K562 (cell line): ENCODE measurements at regions not wholly inside any gene's neighbourhood (a gene's known extent, or its start where the extent isn't known, plus 50 kb on each side); places are given as distances from the start of the nearest gene placed in this dataset.

Experiments used
- ATAC-seq: fragments of 200-7000 bp; cut with Tn5 transposase; 3 replicates; pipeline ENCODE4 v1.9.1; 2020; ENCODE audit warnings: moderate library complexity
- BruUV-seq: library from RNA; stranded (reverse); fragments of 400-500 nt; replicated peaks from 2 replicates; lab custom pipeline; 2021; lab: Mats Ljungman, UMichigan
- CTCF ChIA-PET: fragments of 300-600 bp; formaldehyde crosslinking; extraction: SDS; loops from one replicate; lab custom pipeline; 2021; ENCODE audit warnings: low intra/inter-chr PET ratio; lab: Yijun Ruan, JAX
- POLR2A ChIA-PET: fragments of 300-600, 350-650 bp; sonication (Branson Sonifier 250); formaldehyde crosslinking; extraction: SDS; loops from one replicate; lab custom pipeline; 2021; ENCODE audit warnings: antibody characterized with exemption, inconsistent platforms; lab: Yijun Ruan, JAX
- DNase-seq, 4 experiments: peaks; one replicate each; pipeline versions ENCODE4 v3.0.0 to v3.0.0-alpha.2; 2011 to 2018; ENCODE audit warnings: low spot score in 3 of 4, mixed read lengths in 3 of 4; ENCODE audit errors: extremely low read depth in 1 of 4
- FAIRE-seq: peaks from 2 replicates; lab custom pipeline; 2011; peaks lifted over from hg19 to GRCh38; lab: Jason Lieb, UNC
- H2AFZ ChIP-seq: 2 replicates; pipeline ENCODE4 v1.6.0; 2011; ENCODE audit warnings: low read depth, low read length, control low read depth, inconsistent platforms
- H3K27ac ChIP-seq: fragments of 200-600 bp; 3 replicates; pipeline ENCODE4 v1.8.0; 2011; ENCODE audit warnings: low read depth, mild to moderate bottlenecking, control low read depth, inconsistent platforms, low read length, moderate library complexity, mixed read lengths; ENCODE audit errors: extremely low read depth
- H3K27me3 ChIP-seq, 2 experiments: fragments of 300-600 bp in 1 of 2; 2 replicates in 1 of 2; 3 replicates in 1 of 2; pipeline versions ENCODE4 v1.6.0 to v1.8.0; 2011; ENCODE audit warnings: inconsistent platforms in 2 of 2, low read length in 2 of 2, mild to moderate bottlenecking in 1 of 2, mixed read lengths in 1 of 2, moderate library complexity in 1 of 2; ENCODE audit not compliant: control insufficient read depth in 2 of 2, insufficient read depth in 2 of 2
- H3K36me3 ChIP-seq: fragments of 300-600 bp; 3 replicates; pipeline ENCODE4 v1.8.0; 2011; ENCODE audit warnings: mild to moderate bottlenecking, low read length, inconsistent platforms; ENCODE audit not compliant: control insufficient read depth, insufficient read depth
- H3K4me1 ChIP-seq, 2 experiments: fragments of 200-600 bp in 1 of 2; replicated peaks in 1 of 2; 2 replicates in 1 of 2; 3 replicates in 1 of 2; pipeline versions ENCODE4 v1.5.1 to v1.8.0; 2011; ENCODE audit warnings: inconsistent platforms in 2 of 2, low read length in 2 of 2, mild to moderate bottlenecking in 1 of 2, mixed read lengths in 1 of 2, moderate library complexity in 1 of 2; ENCODE audit not compliant: control insufficient read depth in 2 of 2, insufficient read depth in 2 of 2
- H3K4me2 ChIP-seq: 2 replicates; pipeline ENCODE4 v1.6.1; 2011; ENCODE audit warnings: low read length, control low read depth, inconsistent platforms, mixed read lengths; ENCODE audit not compliant: insufficient read depth
- H3K4me3 ChIP-seq: fragments of 200-600 bp; sonication (generic), shearing (Covaris generic); 2 replicates; pipeline ENCODE4 v1.5.1; 2016; ENCODE audit warnings: control low read depth, inconsistent platforms
- H3K79me2 ChIP-seq: fragments of 200-600 bp; 3 replicates; pipeline ENCODE4 v1.8.0; 2011; ENCODE audit warnings: low read length, inconsistent platforms; ENCODE audit not compliant: control insufficient read depth, insufficient read depth
- H3K9ac ChIP-seq, 2 experiments: 2 replicates each; pipeline versions ENCODE4 v1.6.0 to v1.6.1; 2011; ENCODE audit warnings: low read depth in 2 of 2, low read length in 2 of 2, control low read depth in 1 of 2, inconsistent platforms in 1 of 2, mild to moderate bottlenecking in 1 of 2, mixed read lengths in 1 of 2; ENCODE audit not compliant: insufficient read depth in 1 of 2
- H3K9me1 ChIP-seq: one replicate; pipeline ENCODE4 v1.6.0; 2011; ENCODE audit warnings: inconsistent platforms, mild to moderate bottlenecking, low read length, moderate library complexity; ENCODE audit not compliant: control insufficient read depth, insufficient read depth
- H3K9me3 ChIP-seq: replicated peaks from 2 replicates; pipeline ENCODE4 v1.5.1; 2011; ENCODE audit warnings: low read depth, low read length, inconsistent platforms; ENCODE audit not compliant: control insufficient read depth, insufficient read depth
- H4K20me1 ChIP-seq: replicated peaks from 2 replicates; pipeline ENCODE4 v1.6.1; 2011; ENCODE audit warnings: low read length, inconsistent platforms, mixed read lengths; ENCODE audit not compliant: control insufficient read depth, insufficient read depth
- CXXC5 ChIP-seq: fragments of 250-450 bp; sonication (Bioruptor Pico); IDR thresholded peaks from 2 replicates; pipeline ENCODE4 v1.8.0; 2022; ENCODE audit warnings: inconsistent platforms, mild to moderate bottlenecking, moderate library complexity
- DDX20 ChIP-seq: fragments of 450-650 bp; IDR thresholded peaks from 2 replicates; pipeline ENCODE4 v1.6.1; 2016; ENCODE audit warnings: missing genetic modification characterization, low read depth, mild to moderate bottlenecking, missing compliant biosample characterization, moderate library complexity
- HDGF ChIP-seq: fragments of 450-650 bp; IDR thresholded peaks from 2 replicates; pipeline ENCODE4 v1.6.1; 2016
- NRF1 ChIP-seq, 2 experiments: fragments of 450-650 bp; IDR thresholded peaks in 1 of 2; conservative IDR thresholded peaks in 1 of 2; 2 replicates each; pipeline ENCODE4 v1.6.1; 2014; ENCODE audit warnings: mild to moderate bottlenecking in 2 of 2
- POLR2AphosphoS2 ChIP-seq: IDR thresholded peaks from 2 replicates; pipeline ENCODE4 v1.6.1; 2012; ENCODE audit warnings: low read length, improper control_type of control experiment
- STAG1 ChIP-seq: sonication (generic); formaldehyde crosslinking; IDR thresholded peaks from 2 replicates; pipeline ENCODE4 v1.5.0; 2020; ENCODE audit warnings: missing genetic modification reagents, borderline replicate concordance
- TEAD1 ChIP-seq, 2 experiments: fragments of 450-650 bp in 1 of 2; sonication (generic) in 1 of 2; formaldehyde crosslinking; IDR thresholded peaks; 2 replicates each; pipeline versions ENCODE4 v1.4.0 to v1.8.0; 2020 to 2022; ENCODE audit warnings: mild to moderate bottlenecking in 2 of 2, missing genetic modification reagents in 1 of 2
- VEZF1 ChIP-seq: fragments of 200-800 bp; sonication (Bioruptor generic); IDR thresholded peaks from 2 replicates; pipeline ENCODE4 v1.6.1; 2017; ENCODE audit warnings: missing genetic modification characterization, missing compliant biosample characterization
- ZC3H11A ChIP-seq: IDR thresholded peaks from 2 replicates; pipeline ENCODE4 v1.6.1; 2012; ENCODE audit warnings: low read depth, low read length, improper control_type of control experiment
- ZNF146 ChIP-seq: IDR thresholded peaks from one replicate; pipeline ENCODE4 v1.6.1; 2018; ENCODE audit warnings: missing compliant biosample characterization; ENCODE audit not compliant: unreplicated experiment
- ZNF263 ChIP-seq: sonication (generic); formaldehyde crosslinking; IDR thresholded peaks from 2 replicates; pipeline ENCODE4 v1.8.0; 2022; ENCODE audit warnings: mild to moderate bottlenecking, missing genetic modification reagents, borderline replicate concordance
- WGBS: fragments of 100-300 bp; shearing (Covaris generic); methylation state at CpG from one replicate; pipeline ENCODE4 v1.1.6; 2016; ENCODE audit warnings: low coverage, mixed read lengths; ENCODE audit not compliant: insufficient coverage; ENCODE audit errors: missing lambda C conversion rate; 5-methylcytosine and 5-hydroxymethylcytosine counted together
- in situ Hi-C: fragments of 300-500 bp; cut with MboI; formaldehyde crosslinking; loops from 4 replicates; pipeline ENCODE4 v1.15.0; 2018; ENCODE audit warnings: inconsistent platforms, mixed read lengths
- intact Hi-C: fragments of 100-400 bp; cut with micrococcal nuclease; formaldehyde crosslinking; loops from 2 replicates; pipeline ENCODE4 v1.14.2; 2022
- TF ChIP-seq, protein P1 (sequence below), 2 experiments: IDR thresholded peaks; 2 replicates each; pipeline ENCODE4 v1.6.1; 2012; ENCODE audit warnings: improper control_type of control experiment in 2 of 2, low read depth in 2 of 2, low read length in 2 of 2, borderline replicate concordance in 1 of 2

DNA sequence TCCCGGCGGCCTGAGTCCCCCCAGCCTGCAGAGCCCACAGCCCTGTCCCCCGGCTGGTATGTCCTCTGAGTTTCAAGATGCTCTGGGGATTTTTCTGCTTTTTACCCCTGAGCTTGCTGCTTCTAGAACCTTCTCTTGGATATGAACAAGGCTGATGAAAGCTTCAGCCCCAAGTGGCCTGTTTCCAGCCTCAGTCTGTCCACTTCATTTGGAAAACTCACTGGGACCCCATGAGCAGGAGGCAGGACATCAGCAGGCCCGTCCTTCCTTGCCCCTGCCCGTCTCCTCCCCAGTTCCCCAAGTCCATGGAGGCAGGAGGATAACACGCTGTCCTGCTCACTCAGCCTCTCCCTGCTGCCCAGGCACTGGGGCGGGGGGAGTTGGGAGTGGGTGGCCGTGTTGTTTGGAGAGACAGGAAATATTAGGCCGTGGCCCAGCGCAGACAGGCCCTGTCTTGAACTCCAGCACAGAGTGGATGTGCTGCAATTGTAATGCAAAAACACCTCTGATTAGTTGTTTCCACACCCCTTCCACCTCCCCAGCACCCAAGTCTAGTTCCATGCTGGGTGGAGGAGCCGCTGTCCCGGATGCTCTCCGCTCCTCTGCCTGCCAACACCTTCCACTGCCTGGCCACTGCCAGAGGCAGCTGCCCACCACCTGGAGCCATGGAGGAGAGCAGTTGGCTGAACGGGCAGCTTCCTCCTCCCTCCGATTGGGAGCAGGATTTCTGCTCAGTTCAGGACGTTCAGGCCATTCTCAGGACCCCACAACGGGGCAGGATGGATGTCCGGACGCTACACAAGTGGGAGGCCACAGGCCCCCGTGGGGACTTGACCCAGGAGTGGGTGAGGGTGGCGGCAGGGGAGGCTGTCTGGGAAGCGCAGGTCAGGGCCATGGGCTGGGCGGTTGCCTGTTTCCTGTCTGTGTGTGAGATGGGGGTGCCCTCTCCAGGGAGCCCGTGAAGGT, 216.9 kb upstream of the GSE1 start (continued):
- no peak for TF ChIP-seq TEAD1 (CRISPR knock-in tag; IDR thresholded peaks at IDR 0.05)
- TF ChIP-seq POLR2AphosphoS2, result no peak

- POLR2A ChIA-PET, result interaction anchor here (0.8 to 0.9 kb wide), 2 partner anchors 19 to 174 kb away, joined by 3 to 4 read pairs; no protein-coding TSS in a partner anchor
- ATAC-seq (peak; percentile 70), FAIRE-seq (peak; percentile 46)
- TF ChIP-seq STAG1 (CRISPR knock-in tag) (peak; percentile 46; the same call in 1 of the 2 replicates), DDX20 (tag) (no peak), ZNF146 (CRISPR knock-in tag) (no peak), ZC3H11A (no peak), NRF1 (conservative IDR thresholded peaks at IDR 0.05 in 1 of 2, IDR thresholded peaks at IDR 0.05 in 1 of 2) (0 out of 4 replicates have a peak, but pooled peaks of 1 of the 2 experiments have one; percentile 15), VEZF1 (CRISPR knock-in tag) (peak; percentile 36; the same call in 1 of the 2 replicates), ZNF263 (CRISPR knock-in tag) (peak; percentile 81), HDGF (0 out of 2 replicates have a peak, but pooled peaks have one; percentile 39), CXXC5 (CRISPR knock-in tag) (peak; percentile 17; the same call in 1 of the 2 replicates)
- TF ChIP-seq, protein P1, sequence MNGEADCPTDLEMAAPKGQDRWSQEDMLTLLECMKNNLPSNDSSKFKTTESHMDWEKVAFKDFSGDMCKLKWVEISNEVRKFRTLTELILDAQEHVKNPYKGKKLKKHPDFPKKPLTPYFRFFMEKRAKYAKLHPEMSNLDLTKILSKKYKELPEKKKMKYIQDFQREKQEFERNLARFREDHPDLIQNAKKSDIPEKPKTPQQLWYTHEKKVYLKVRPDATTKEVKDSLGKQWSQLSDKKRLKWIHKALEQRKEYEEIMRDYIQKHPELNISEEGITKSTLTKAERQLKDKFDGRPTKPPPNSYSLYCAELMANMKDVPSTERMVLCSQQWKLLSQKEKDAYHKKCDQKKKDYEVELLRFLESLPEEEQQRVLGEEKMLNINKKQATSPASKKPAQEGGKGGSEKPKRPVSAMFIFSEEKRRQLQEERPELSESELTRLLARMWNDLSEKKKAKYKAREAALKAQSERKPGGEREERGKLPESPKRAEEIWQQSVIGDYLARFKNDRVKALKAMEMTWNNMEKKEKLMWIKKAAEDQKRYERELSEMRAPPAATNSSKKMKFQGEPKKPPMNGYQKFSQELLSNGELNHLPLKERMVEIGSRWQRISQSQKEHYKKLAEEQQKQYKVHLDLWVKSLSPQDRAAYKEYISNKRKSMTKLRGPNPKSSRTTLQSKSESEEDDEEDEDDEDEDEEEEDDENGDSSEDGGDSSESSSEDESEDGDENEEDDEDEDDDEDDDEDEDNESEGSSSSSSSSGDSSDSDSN (IDR thresholded peaks at IDR 0.05; ENCODE audit: borderline replicate concordance in 1 of 2, low read depth in 2 of 2, low read length in 2 of 2), result 0 out of 4 replicates have a peak, but pooled peaks of 1 of the 2 experiments have one; percentile 49
Measured at GRCh38 chr16:85396879-85397871, 215.9 kb upstream of the GSE1 start.

More at GRCh38 chr16:85396879-85397871, 215.9 kb upstream of the GSE1 start:
- Histone ChIP-seq H2AFZ (no peak overlapping the region), H3K27me3 (no peaks in the 10 kb centered on the region), H3K4me1 (peaks cover 38 to 78% of the 10 kb centered on the region in 2 experiments), H3K36me3 (no peaks in the 10 kb centered on the region; the same call in 2 of the 3 replicates), H3K4me3 (no peak overlapping the region), H3K27ac (no peak overlapping the region), H3K9me3 (peaks cover 9% of the 10 kb centered on the region), H3K4me2 (no peak overlapping the region), H3K79me2 (peaks cover 3% of the 10 kb centered on the region; the same call in 1 of the 3 replicates), H3K9ac (peak overlapping the region; percentile 0 to 66; a peak in 3 of 4 replicates), H4K20me1 (no peaks in the 10 kb centered on the region), H3K9me1 (no peaks in the 10 kb centered on the region)
- peak; percentile 70 to 81 (median 74) for DNase-seq
- in situ Hi-C loops (no loop called here), intact Hi-C loops (no loop called here)
- WGBS, result 55% methylated on average over 24 of the region's 25 CpGs
- CTCF ChIA-PET, result interaction anchor here (0.7 to 1.3 kb wide), 3 partner anchors 27 to 50 kb away, joined by 4 to 6 read pairs (median 4); no protein-coding TSS in a partner anchor
- no TSS peak for BruUV-seq
